HCT116 (cell line): ENCODE measurements at regions not wholly inside any gene's neighbourhood (a gene's known extent, or its start where the extent isn't known, plus 50 kb on each side); places are given as distances from the start of the nearest gene placed in this dataset.

Source experiments
- ATAC-seq: fragments of 200-7000 bp; cut with Tn5 transposase; 2 replicates; pipeline ENCODE4 v1.9.1; 2020; ENCODE audit warnings: mild to moderate bottlenecking, moderate library complexity
- BruUV-seq: library from RNA; stranded (reverse); fragments of 400-500 nt; replicated peaks from 2 replicates; lab custom pipeline; 2021; lab: Mats Ljungman, UMichigan
- CTCF ChIA-PET: fragments of 300-600 bp; sonication (Branson Sonifier 250); formaldehyde crosslinking; loops from one replicate; lab custom pipeline; 2021; ENCODE audit warnings: antibody characterized with exemption; lab: Charles Lee
- POLR2A ChIA-PET: fragments of 300-600, 350-600 bp; sonication (Branson Sonifier 250); formaldehyde crosslinking; loops from one replicate; lab custom pipeline; 2021; ENCODE audit warnings: antibody characterized with exemption; lab: Charles Lee
- RAD21 ChIA-PET, 2 experiments: fragments of 300-600 bp; sonication (Branson Sonifier 250); formaldehyde crosslinking; loops; one replicate each; lab custom pipeline; 2023; ENCODE audit warnings: low total read pairs in 2 of 2; ENCODE audit not compliant: uncharacterized antibody in 2 of 2, unreplicated experiment in 2 of 2, low non-redundant PET in 1 of 2; lab: Charles Lee
- DNase-seq: peaks from one replicate; pipeline ENCODE4 v3.0.0-alpha.2; 2010; ENCODE audit warnings: low read depth, low spot score
- H2AFZ ChIP-seq: fragments of 200-600 bp; shearing (Covaris generic), sonication (generic); 2 replicates; pipeline ENCODE4 v1.6.1; 2017; ENCODE audit warnings: low read depth, mixed run types, mixed read lengths, antibody characterized with exemption, low read length; ENCODE audit not compliant: poor library complexity, severe bottlenecking
- H3K27ac ChIP-seq: 2 replicates; pipeline ENCODE4 v1.5.1; 2012; ENCODE audit warnings: low read depth, low read length
- H3K27me3 ChIP-seq: fragments of 200-600 bp; sonication (generic); 2 replicates; pipeline ENCODE4 v1.6.1; 2016; ENCODE audit warnings: mixed run types, low read length, mixed read lengths; ENCODE audit not compliant: insufficient read depth
- H3K36me3 ChIP-seq, 2 experiments: fragments of 200-500 bp in 1 of 2; fragments of 200-600 bp in 1 of 2; sonication (Bioruptor generic) in 1 of 2; sonication (generic) in 1 of 2; 2 replicates each; pipeline versions ENCODE4 v1.5.1 to v1.6.1; 2014 to 2016; ENCODE audit warnings: low read length in 2 of 2, inconsistent platforms in 1 of 2, mixed read lengths in 1 of 2, mixed run types in 1 of 2; ENCODE audit not compliant: insufficient read depth in 2 of 2, control insufficient read depth in 1 of 2
- H3K4me1 ChIP-seq, 2 experiments: fragments of 200-600 bp in 1 of 2; sonication (generic) in 1 of 2; 2 replicates each; pipeline versions ENCODE4 v1.5.1 to v1.6.1; 2012 to 2017; ENCODE audit warnings: low read length in 2 of 2, inconsistent platforms in 1 of 2, mild to moderate bottlenecking in 1 of 2, mixed read lengths in 1 of 2, mixed run types in 1 of 2, moderate library complexity in 1 of 2; ENCODE audit not compliant: insufficient read depth in 2 of 2, control insufficient read depth in 1 of 2
- H3K4me2 ChIP-seq: fragments of 200-600 bp; sonication (generic); 2 replicates; pipeline ENCODE4 v1.6.1; 2017; ENCODE audit warnings: mixed run types, low read length, mixed read lengths
- H3K4me3 ChIP-seq, 2 experiments: fragments of 200-600 bp in 1 of 2; sonication (generic) in 1 of 2; replicated peaks in 1 of 2; 2 replicates each; pipeline ENCODE4 v1.5.1; 2011 to 2016; ENCODE audit warnings: low read length in 2 of 2, control low read depth in 1 of 2, low read depth in 1 of 2, mild to moderate bottlenecking in 1 of 2, mixed read lengths in 1 of 2, mixed run types in 1 of 2
- H3K79me2 ChIP-seq: fragments of 200-600 bp; sonication (generic); 2 replicates; pipeline ENCODE4 v1.6.1; 2017; ENCODE audit warnings: mild to moderate bottlenecking, mixed run types, low read length, moderate library complexity, mixed read lengths; ENCODE audit not compliant: insufficient read depth
- H3K9ac ChIP-seq: fragments of 200-600 bp; sonication (generic); 2 replicates; pipeline ENCODE4 v1.6.1; 2016; ENCODE audit warnings: low read length, mixed read lengths
- H3K9me2 ChIP-seq: fragments of 200-600 bp; sonication (generic), shearing (Covaris generic); 2 replicates; pipeline ENCODE4 v1.6.1; 2017; ENCODE audit warnings: mixed run types, mild to moderate bottlenecking, moderate library complexity; ENCODE audit not compliant: insufficient read depth
- H3K9me3 ChIP-seq, 2 experiments: fragments of 200-500 bp in 1 of 2; fragments of 200-600 bp in 1 of 2; sonication (Bioruptor generic) in 1 of 2; sonication (generic) in 1 of 2; 2 replicates each; pipeline ENCODE4 v1.6.1; 2014 to 2017; ENCODE audit warnings: low read length in 2 of 2, mixed read lengths in 2 of 2, inconsistent platforms in 1 of 2, low read depth in 1 of 2, mild to moderate bottlenecking in 1 of 2, mixed run types in 1 of 2, moderate library complexity in 1 of 2; ENCODE audit not compliant: control insufficient read depth in 1 of 2, insufficient read depth in 1 of 2
- H4K20me1 ChIP-seq: fragments of 200-600 bp; sonication (generic), shearing (Covaris generic); 2 replicates; pipeline ENCODE4 v1.6.1; 2017; ENCODE audit warnings: mixed run types, mild to moderate bottlenecking, moderate library complexity; ENCODE audit not compliant: insufficient read depth
- ATF3 ChIP-seq: IDR thresholded peaks from 2 replicates; pipeline ENCODE4 v1.6.1; 2012
- EGR1 ChIP-seq: IDR thresholded peaks from 2 replicates; pipeline ENCODE4 v1.6.1; 2012; ENCODE audit warnings: low read depth
- EZH2phosphoT487 ChIP-seq: fragments of 200-600 bp; IDR thresholded peaks from 2 replicates; pipeline ENCODE4 v1.6.1; 2018; ENCODE audit warnings: antibody characterized with exemption, borderline replicate concordance
- JUND ChIP-seq: IDR thresholded peaks from 2 replicates; pipeline ENCODE4 v1.6.1; 2012
- MAX ChIP-seq: IDR thresholded peaks from 2 replicates; pipeline ENCODE4 v1.6.1; 2012
- POLR2A ChIP-seq: IDR thresholded peaks from 2 replicates; pipeline ENCODE4 v1.7.0; 2011; ENCODE audit warnings: borderline replicate concordance; ENCODE audit not compliant: insufficient read depth, insufficient read length; ENCODE audit errors: extremely low read depth
- RAD21 ChIP-seq: IDR thresholded peaks from 2 replicates; pipeline ENCODE4 v1.6.1; 2012; ENCODE audit warnings: low read depth, mild to moderate bottlenecking
- REST ChIP-seq: IDR thresholded peaks from 2 replicates; pipeline ENCODE4 v1.6.1; 2012; ENCODE audit warnings: low read depth
- SIN3A ChIP-seq: IDR thresholded peaks from 2 replicates; pipeline ENCODE4 v1.6.1; 2012; ENCODE audit warnings: low read depth
- SP1 ChIP-seq: IDR thresholded peaks from 2 replicates; pipeline ENCODE4 v1.6.1; 2012; ENCODE audit warnings: low read depth
- ZBTB33 ChIP-seq: IDR thresholded peaks from 2 replicates; pipeline ENCODE4 v1.6.1; 2011; ENCODE audit warnings: mild to moderate bottlenecking, low read length, moderate library complexity; ENCODE audit not compliant: insufficient replicate concordance; ENCODE audit errors: extremely low read depth
- intact Hi-C: fragments of 100-400 bp; cut with micrococcal nuclease; formaldehyde crosslinking; loops from 2 replicates; pipeline ENCODE4 v1.10.0; 2022

- TF ChIP-seq ZBTB33, result no peak
- no peak for TF ChIP-seq JUND
- no peak for TF ChIP-seq RAD21
- TF ChIP-seq EZH2phosphoT487, result no peak
- TF ChIP-seq POLR2A, result no peak
- no peak for TF ChIP-seq SP1
Observed at GRCh38 chr19:33872445-33873320, 76.0 kb downstream of the KCTD15 start (continued).

GRCh38 chr19:33875071-33875470 is 78.4 kb downstream of the KCTD15 start:
- no peak overlapping the region for H3K9ac ChIP-seq
- no peaks in the 10 kb centered on the region for H3K27me3 ChIP-seq
- no TSS peak for BruUV-seq
- H2AFZ ChIP-seq, result no peak overlapping the region
- no peaks in the 10 kb centered on the region for H3K79me2 ChIP-seq
- DNase-seq, result no peak
- TF ChIP-seq POLR2A, result no peak
- TF ChIP-seq SIN3A, result no peak
- TF ChIP-seq REST, result no peak
- no peak for TF ChIP-seq EGR1
- TF ChIP-seq MAX, result no peak
- no peak for TF ChIP-seq ATF3
- TF ChIP-seq EZH2phosphoT487, result no peak
- TF ChIP-seq, all 23 proteins: peak for 0
- Histone ChIP-seq H3K36me3 (no peaks in the 10 kb centered on the region), H3K9me3 (no peaks in the 10 kb centered on the region), H3K9me2 (no peaks in the 10 kb centered on the region), H3K4me2 (no peak overlapping the region), H3K4me3 (no peak overlapping the region), H4K20me1 (no peaks in the 10 kb centered on the region), H3K4me1 (no peaks in the 10 kb centered on the region), H3K27ac (no peak overlapping the region)
- POLR2A ChIA-PET, result no interaction called here
- ATAC-seq, result no peak
- RAD21 ChIA-PET, result no interaction called here
- CTCF ChIA-PET, result no interaction called here
- intact Hi-C loops, result no loop called here
